GM12865 (cell line): ENCODE measurements at regions not wholly inside any gene's neighbourhood (a gene's known extent, or its start where the extent isn't known, plus 50 kb on each side); places are given as distances from the start of the nearest gene placed in this dataset.

Experiments
- DNase-seq: peaks from one replicate; pipeline ENCODE4 v3.0.0; 2010; ENCODE audit warnings: low read depth
- H3K4me3 ChIP-seq: 2 replicates; pipeline ENCODE4 v1.5.1; 2011; ENCODE audit warnings: mild to moderate bottlenecking, low read depth, low read length, control low read depth
- CTCF ChIP-seq: IDR thresholded peaks from 2 replicates; pipeline ENCODE4 v1.5.1; 2011; ENCODE audit warnings: low read length, control low read depth, low read depth, inconsistent platforms; ENCODE audit not compliant: insufficient read depth; ENCODE audit errors: missing control alignments

GRCh38 chr9:91117474-91117891, 244.2 kb downstream of the AUH start:
- DNase-seq: no peak
- no peak overlapping the region for H3K4me3 ChIP-seq
- no peak for TF ChIP-seq CTCF

GRCh38 chr9:91117959-91118703, 243.6 kb downstream of the AUH start:
- no peak overlapping the region for H3K4me3 ChIP-seq
- no peak for DNase-seq
- TF ChIP-seq CTCF: no peak

GRCh38 chr9:91118704-91119025, 243.1 kb downstream of the AUH start:
- DNase-seq: no peak
- H3K4me3 ChIP-seq: no peak overlapping the region
- no peak for TF ChIP-seq CTCF

- no peak for DNase-seq
- no peak for TF ChIP-seq CTCF
Measured at GRCh38 chr9:91119142-91119541, 242.6 kb downstream of the AUH start.

GRCh38 chr9:91119679-91120078, 242.0 kb downstream of the AUH start:
- TF ChIP-seq CTCF: no peak
- no peak overlapping the region for H3K4me3 ChIP-seq
- no peak for DNase-seq

More at GRCh38 chr9:91119142-91119541, 242.6 kb downstream of the AUH start:
- no peak overlapping the region for H3K4me3 ChIP-seq

GRCh38 chr9:91120200-91120599, 241.5 kb downstream of the AUH start:
- DNase-seq: no peak
- TF ChIP-seq CTCF: no peak
- no peak overlapping the region for H3K4me3 ChIP-seq

- TF ChIP-seq CTCF: no peak
- DNase-seq: no peak
- no peak overlapping the region for H3K4me3 ChIP-seq
Measured at GRCh38 chr9:91122755-91123154, 239.0 kb downstream of the AUH start.
